ENCODE measurements at regions not wholly inside any gene's neighbourhood (a gene's known extent, or its start where the extent isn't known, plus 50 kb on each side); places are given as distances from the start of the nearest gene placed in this dataset.

- no peaks in the 10 kb centered on the region for H3K27me3 ChIP-seq (ENCODE audit: insufficient read depth, low read length, poor library complexity, severe bottlenecking)
- H4K20me1 ChIP-seq (ENCODE audit: insufficient read depth, low read length, poor library complexity, severe bottlenecking) = no peaks in the 10 kb centered on the region
- no peaks in the 10 kb centered on the region for H3F3A ChIP-seq (ENCODE audit: low read depth)
- H3K36me3 ChIP-seq (ENCODE audit: insufficient read depth, low read length) = no peaks in the 10 kb centered on the region
- H3K4me3 ChIP-seq (ENCODE audit: low read length, poor library complexity, severe bottlenecking) = no peak overlapping the region
- no peak overlapping the region for H3K4me2 ChIP-seq (ENCODE audit: low read depth, low read length, poor library complexity, severe bottlenecking)
- no peaks in the 10 kb centered on the region for H3K9me2 ChIP-seq (replicated peaks; ENCODE audit: low read depth, low read length)
- no peaks in the 10 kb centered on the region for H3K79me2 ChIP-seq (ENCODE audit: insufficient read depth, low read length)
- no peak overlapping the region for H3K9ac ChIP-seq (ENCODE audit: low read depth, low read length, poor library complexity, severe bottlenecking)
- H2AFZ ChIP-seq (ENCODE audit: low read length) = no peak overlapping the region
- H3K9me3 ChIP-seq (ENCODE audit: insufficient read depth, low read depth, low read length) = peaks cover 5% of the 10 kb centered on the region; the same call in 1 of the 2 replicates
- no peaks in the 10 kb centered on the region for H3K4me1 ChIP-seq (ENCODE audit: insufficient read depth, low read length, poor library complexity, severe bottlenecking)
- TF ChIP-seq EZH2phosphoT487 (IDR thresholded peaks at IDR 0.05; ENCODE audit: borderline replicate concordance) (no peak), CTCF (conservative IDR thresholded peaks at IDR 0.05; ENCODE audit: low read length) (no peak)
Measured at GRCh38 chr9:118366228-118366627, 662.0 kb downstream of the TLR4 start.

- H3K4me3 ChIP-seq (ENCODE audit: low read length, poor library complexity, severe bottlenecking) = no peak overlapping the region
- no peaks in the 10 kb centered on the region for H3K4me1 ChIP-seq (ENCODE audit: insufficient read depth, low read length, poor library complexity, severe bottlenecking)
- no peaks in the 10 kb centered on the region for H3K36me3 ChIP-seq (ENCODE audit: insufficient read depth, low read length)
- peaks cover 5% of the 10 kb centered on the region; the same call in 1 of the 2 replicates for H3K9me3 ChIP-seq (ENCODE audit: insufficient read depth, low read depth, low read length)
- H4K20me1 ChIP-seq (ENCODE audit: insufficient read depth, low read length, poor library complexity, severe bottlenecking) = no peaks in the 10 kb centered on the region
- no peak overlapping the region for H2AFZ ChIP-seq (ENCODE audit: low read length)
- H3K9me2 ChIP-seq (replicated peaks; ENCODE audit: low read depth, low read length) = no peaks in the 10 kb centered on the region
- H3K27me3 ChIP-seq (ENCODE audit: insufficient read depth, low read length, poor library complexity, severe bottlenecking) = no peaks in the 10 kb centered on the region
- no peak overlapping the region for H3K9ac ChIP-seq (ENCODE audit: low read depth, low read length, poor library complexity, severe bottlenecking)
- no peaks in the 10 kb centered on the region for H3F3A ChIP-seq (ENCODE audit: low read depth)
- H3K79me2 ChIP-seq (ENCODE audit: insufficient read depth, low read length) = no peaks in the 10 kb centered on the region
- no peak for TF ChIP-seq EZH2phosphoT487 (IDR thresholded peaks at IDR 0.05; ENCODE audit: borderline replicate concordance)
- no peak for TF ChIP-seq CTCF (conservative IDR thresholded peaks at IDR 0.05; ENCODE audit: low read length)
- H3K4me2 ChIP-seq (ENCODE audit: low read depth, low read length, poor library complexity, severe bottlenecking) = no peak overlapping the region
Measured at GRCh38 chr9:118367383-118367782, 663.2 kb downstream of the TLR4 start.

GRCh38 chr9:118384531-118385100 lies 680.4 kb downstream of the TLR4 start:
- no peaks in the 10 kb centered on the region for H3K9me3 ChIP-seq (ENCODE audit: insufficient read depth, low read depth, low read length)
- TF ChIP-seq EZH2phosphoT487 (IDR thresholded peaks at IDR 0.05; ENCODE audit: borderline replicate concordance) (no peak), CTCF (conservative IDR thresholded peaks at IDR 0.05; ENCODE audit: low read length) (no peak)
- H3K4me2 ChIP-seq (ENCODE audit: low read depth, low read length, poor library complexity, severe bottlenecking) = no peak overlapping the region
- H3K4me1 ChIP-seq (ENCODE audit: insufficient read depth, low read length, poor library complexity, severe bottlenecking) = no peaks in the 10 kb centered on the region
- H3K9me2 ChIP-seq (replicated peaks; ENCODE audit: low read depth, low read length) = no peaks in the 10 kb centered on the region
- H4K20me1 ChIP-seq (ENCODE audit: insufficient read depth, low read length, poor library complexity, severe bottlenecking) = no peaks in the 10 kb centered on the region
- no peak overlapping the region for H3K9ac ChIP-seq (ENCODE audit: low read depth, low read length, poor library complexity, severe bottlenecking)
- no peak overlapping the region for H3K4me3 ChIP-seq (ENCODE audit: low read length, poor library complexity, severe bottlenecking)
- no peaks in the 10 kb centered on the region for H3K79me2 ChIP-seq (ENCODE audit: insufficient read depth, low read length)
- no peaks in the 10 kb centered on the region for H3F3A ChIP-seq (ENCODE audit: low read depth)
- H3K27me3 ChIP-seq (ENCODE audit: insufficient read depth, low read length, poor library complexity, severe bottlenecking) = no peaks in the 10 kb centered on the region
- H2AFZ ChIP-seq (ENCODE audit: low read length) = no peak overlapping the region
- no peaks in the 10 kb centered on the region for H3K36me3 ChIP-seq (ENCODE audit: insufficient read depth, low read length)
